ENCODE measurements at regions not wholly inside any gene's neighbourhood (a gene's known extent, or its start where the extent isn't known, plus 50 kb on each side); places are given as distances from the start of the nearest gene placed in this dataset.

DNA sequence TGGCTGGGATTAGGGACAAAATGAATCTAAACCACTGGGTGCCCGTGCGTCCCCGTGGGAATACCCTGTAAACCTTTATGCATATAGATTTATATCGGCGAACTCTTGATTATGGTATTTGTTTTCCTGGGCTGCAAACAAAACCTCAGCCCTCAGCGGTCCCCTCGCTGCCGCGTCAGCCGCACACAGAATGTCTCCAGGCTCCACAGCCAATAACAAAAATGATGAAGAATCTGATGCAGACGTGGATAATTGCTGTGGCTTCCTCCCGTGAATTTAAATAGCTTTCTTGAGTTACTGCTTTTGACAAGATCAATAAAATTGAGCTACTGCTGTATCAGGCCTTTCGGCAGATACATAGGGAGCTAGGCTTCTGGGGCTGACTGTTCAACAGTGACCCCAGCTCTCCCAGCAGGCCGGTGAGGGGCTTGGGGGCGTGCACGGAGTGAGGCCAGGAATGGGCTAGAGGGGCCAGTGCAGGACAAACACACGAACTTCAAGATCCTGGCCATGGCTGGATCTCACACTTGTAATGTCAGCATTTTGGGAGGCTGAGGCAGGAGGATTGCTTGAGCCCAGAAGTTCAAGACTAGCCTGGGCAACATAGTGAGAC, 125.8 kb upstream of the NCOR2 start:
- DNase-seq (ENCODE audit: extremely low read depth, low read depth), result no peak
- TF ChIP-seq, protein P1, sequence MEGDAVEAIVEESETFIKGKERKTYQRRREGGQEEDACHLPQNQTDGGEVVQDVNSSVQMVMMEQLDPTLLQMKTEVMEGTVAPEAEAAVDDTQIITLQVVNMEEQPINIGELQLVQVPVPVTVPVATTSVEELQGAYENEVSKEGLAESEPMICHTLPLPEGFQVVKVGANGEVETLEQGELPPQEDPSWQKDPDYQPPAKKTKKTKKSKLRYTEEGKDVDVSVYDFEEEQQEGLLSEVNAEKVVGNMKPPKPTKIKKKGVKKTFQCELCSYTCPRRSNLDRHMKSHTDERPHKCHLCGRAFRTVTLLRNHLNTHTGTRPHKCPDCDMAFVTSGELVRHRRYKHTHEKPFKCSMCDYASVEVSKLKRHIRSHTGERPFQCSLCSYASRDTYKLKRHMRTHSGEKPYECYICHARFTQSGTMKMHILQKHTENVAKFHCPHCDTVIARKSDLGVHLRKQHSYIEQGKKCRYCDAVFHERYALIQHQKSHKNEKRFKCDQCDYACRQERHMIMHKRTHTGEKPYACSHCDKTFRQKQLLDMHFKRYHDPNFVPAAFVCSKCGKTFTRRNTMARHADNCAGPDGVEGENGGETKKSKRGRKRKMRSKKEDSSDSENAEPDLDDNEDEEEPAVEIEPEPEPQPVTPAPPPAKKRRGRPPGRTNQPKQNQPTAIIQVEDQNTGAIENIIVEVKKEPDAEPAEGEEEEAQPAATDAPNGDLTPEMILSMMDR (IDR thresholded peaks at IDR 0.05; ENCODE audit: low read depth, low read length), result no peak

DNA sequence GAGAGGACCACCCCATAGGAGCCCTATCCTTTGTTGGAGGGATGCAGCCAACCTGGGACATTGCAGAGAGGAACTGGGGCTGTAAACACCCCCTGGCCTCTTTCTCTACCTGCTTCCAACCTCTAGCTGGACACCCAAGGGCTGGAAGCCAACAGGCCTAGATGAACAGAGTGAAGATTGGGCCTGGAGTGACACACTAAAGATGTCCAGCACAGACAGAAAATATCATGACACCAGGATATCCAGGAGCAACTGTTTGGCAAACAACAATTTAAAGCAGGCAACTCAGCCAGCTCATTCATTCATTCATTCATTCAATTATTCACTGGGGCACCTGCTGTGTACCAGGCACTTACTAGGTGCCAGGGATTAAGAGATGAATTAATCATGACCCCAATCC, 125.0 kb upstream of the NCOR2 start:
- DNase-seq (ENCODE audit: extremely low read depth, low read depth), result no peak
- TF ChIP-seq, protein P1 (IDR thresholded peaks at IDR 0.05; ENCODE audit: low read depth, low read length), result no peak

DNA sequence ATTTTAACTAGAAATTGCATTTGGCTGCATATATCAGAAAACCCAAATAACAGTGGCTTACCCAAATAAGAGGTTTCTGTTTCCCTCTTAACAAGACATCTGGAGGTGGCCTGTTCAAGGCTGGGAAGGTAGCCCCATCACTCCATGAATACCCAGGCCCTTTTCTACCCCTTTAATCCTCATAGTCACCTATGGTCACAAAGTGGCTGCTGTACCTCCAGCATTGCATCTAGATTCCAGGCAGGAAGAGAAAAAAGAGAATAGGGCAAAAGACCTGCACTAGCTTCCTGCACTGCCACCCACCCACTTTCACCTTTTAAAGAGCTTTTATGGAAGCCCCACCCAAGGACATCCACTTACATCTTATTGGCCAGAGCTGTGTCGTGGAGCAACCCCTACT, 124.0 kb upstream of the NCOR2 start:
- DNase-seq (ENCODE audit: extremely low read depth, low read depth), result no peak
- TF ChIP-seq, protein P1 (IDR thresholded peaks at IDR 0.05; ENCODE audit: low read depth, low read length), result no peak

DNA sequence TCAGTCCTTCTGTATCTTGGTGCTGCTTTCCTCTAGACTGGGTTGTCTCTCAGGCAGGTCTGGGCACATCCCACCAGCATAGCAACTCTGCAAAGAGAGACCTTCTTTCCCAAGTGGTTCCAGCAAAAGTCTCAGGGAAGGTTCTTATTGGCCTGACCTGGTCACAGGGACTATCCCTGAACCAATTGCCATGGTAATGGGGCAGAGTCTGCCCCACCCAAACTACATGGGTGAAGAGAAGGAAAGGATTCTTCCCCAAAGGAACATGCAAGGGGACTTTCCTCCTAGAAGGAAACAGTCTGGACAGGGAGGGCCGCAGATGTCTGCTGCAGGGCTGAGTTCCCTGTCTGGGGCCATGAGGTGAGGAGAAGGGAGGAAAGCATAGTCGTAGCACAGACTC, 122.2 kb upstream of the NCOR2 start:
- DNase-seq (ENCODE audit: extremely low read depth, low read depth), result no peak
- TF ChIP-seq, protein P1 (IDR thresholded peaks at IDR 0.05; ENCODE audit: low read depth, low read length), result no peak

DNA sequence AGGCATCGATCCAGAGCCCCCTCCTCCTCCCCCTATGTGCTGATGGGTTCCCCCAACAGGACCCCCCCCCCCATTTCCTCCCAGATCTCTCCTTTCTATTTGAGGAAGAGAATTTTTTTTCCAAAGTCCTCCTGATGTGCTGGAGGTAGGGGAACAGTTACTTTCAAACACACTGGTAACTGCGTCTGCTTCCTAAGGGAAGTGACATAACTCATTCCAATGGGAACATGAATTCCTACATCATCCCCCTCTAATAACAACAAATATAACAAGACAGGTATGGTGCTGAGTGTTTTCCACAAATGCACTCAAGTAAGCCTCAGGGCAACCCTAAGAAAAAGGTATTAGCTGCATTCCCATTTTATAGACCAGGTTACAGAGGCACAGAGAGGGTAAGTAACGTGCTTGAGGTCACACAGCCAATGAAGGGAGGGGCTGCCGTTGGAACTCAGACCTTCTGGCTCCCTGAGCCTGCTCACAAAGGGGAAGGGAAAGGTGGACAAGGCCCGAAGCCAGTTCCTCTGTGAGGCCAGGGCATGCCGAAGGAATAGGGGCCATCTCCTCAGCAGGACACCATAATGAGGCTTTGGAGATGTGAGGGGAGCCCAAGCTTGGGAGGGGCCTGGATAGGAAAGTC, 121.1 kb upstream of the NCOR2 start:
- TF ChIP-seq, protein P1 (IDR thresholded peaks at IDR 0.05; ENCODE audit: low read depth, low read length), result no peak
- DNase-seq (ENCODE audit: extremely low read depth, low read depth), result no peak

DNA sequence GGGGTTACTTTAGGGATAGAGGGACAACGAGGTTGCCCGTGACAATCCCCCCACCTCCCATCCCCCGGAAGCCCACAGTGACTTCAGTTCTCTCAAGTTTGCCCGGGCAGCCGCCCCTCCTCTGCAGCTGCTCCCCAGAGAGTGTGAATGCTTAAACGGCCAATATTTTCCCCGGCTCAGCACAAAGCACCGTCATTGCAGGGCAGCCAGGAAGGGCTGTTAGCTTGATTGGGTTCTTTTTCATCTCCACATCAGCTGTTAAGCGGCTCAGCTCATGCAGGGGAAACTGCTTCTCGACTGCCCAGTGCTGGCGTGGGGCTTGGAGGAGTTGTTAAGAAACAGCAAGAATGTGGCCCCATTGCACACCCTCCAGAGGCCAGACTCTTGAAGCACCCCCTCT, 120.5 kb upstream of the NCOR2 start:
- TF ChIP-seq, protein P1 (IDR thresholded peaks at IDR 0.05; ENCODE audit: low read depth, low read length), result no peak
- DNase-seq (ENCODE audit: extremely low read depth, low read depth), result no peak

DNA sequence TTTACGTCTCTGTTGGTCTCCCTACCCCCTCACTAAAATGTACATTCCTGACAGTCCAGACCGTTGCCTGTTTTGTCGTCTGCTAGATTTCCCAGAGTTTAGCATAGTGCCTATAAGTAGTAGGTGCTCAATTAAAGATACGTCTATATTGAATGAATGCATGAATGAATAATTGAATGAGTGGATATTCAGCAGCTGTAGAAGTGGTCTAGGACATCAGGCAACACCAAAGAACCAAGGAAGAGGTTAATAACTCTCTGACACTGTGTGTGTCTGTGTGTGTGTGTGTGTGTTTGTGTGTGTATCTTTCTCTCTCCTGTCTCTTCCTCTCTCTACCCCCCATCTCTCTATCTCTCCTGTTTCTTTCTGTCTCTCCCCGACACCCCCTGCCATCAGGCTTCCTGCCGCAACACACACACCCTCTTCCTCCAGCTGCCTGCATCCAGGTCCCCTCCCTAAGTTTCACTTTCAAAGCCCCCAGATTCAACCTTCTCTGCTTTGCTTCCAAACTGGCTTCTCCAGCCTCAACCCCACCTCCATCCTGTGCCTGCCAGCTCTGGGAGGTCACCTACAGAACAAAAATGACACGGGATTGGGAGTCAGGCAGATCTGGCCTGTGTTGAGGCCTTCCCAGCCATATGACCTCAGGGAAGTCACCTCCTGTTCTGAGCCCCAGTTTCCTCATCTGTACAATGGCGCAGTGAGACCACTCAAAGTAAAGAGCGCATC, 119.9 kb upstream of the NCOR2 start:
- no peak for DNase-seq (ENCODE audit: extremely low read depth, low read depth)
- TF ChIP-seq, protein P1 (IDR thresholded peaks at IDR 0.05; ENCODE audit: low read depth, low read length), result no peak
